Prostate gland (tissue), 2 donors: ENCODE measurements at regions not wholly inside any gene's neighbourhood (a gene's known extent, or its start where the extent isn't known, plus 50 kb on each side); places are given as distances from the start of the nearest gene placed in this dataset.

Source experiments
- POLR2A ChIP-seq: fragments of 450-650 bp; IDR thresholded peaks from one replicate; pipeline ENCODE4 v1.6.1; 2016; ENCODE audit warnings: antibody characterized with exemption, mild to moderate bottlenecking
- POLR2AphosphoS5 ChIP-seq: sonication (generic); formaldehyde crosslinking; IDR thresholded peaks from one replicate; pipeline ENCODE4 v1.6.1; 2017; ENCODE audit warnings: antibody characterized with exemption
- TF ChIP-seq, protein P1 (sequence below), 4 experiments: fragments of 200-600 bp in 2 of 4; fragments of 450-650 bp in 2 of 4; sonication (generic) in 2 of 4; IDR thresholded peaks; 1 replicate in 3 of 4; 2 replicates in 1 of 4; pipeline ENCODE4 v1.5.1; 2016 to 2019; ENCODE audit warnings: antibody characterized with exemption in 4 of 4, mild to moderate bottlenecking in 2 of 4, moderate library complexity in 2 of 4

- TF ChIP-seq POLR2AphosphoS5 (no peak), POLR2A (no peak)
- TF ChIP-seq, protein P1, sequence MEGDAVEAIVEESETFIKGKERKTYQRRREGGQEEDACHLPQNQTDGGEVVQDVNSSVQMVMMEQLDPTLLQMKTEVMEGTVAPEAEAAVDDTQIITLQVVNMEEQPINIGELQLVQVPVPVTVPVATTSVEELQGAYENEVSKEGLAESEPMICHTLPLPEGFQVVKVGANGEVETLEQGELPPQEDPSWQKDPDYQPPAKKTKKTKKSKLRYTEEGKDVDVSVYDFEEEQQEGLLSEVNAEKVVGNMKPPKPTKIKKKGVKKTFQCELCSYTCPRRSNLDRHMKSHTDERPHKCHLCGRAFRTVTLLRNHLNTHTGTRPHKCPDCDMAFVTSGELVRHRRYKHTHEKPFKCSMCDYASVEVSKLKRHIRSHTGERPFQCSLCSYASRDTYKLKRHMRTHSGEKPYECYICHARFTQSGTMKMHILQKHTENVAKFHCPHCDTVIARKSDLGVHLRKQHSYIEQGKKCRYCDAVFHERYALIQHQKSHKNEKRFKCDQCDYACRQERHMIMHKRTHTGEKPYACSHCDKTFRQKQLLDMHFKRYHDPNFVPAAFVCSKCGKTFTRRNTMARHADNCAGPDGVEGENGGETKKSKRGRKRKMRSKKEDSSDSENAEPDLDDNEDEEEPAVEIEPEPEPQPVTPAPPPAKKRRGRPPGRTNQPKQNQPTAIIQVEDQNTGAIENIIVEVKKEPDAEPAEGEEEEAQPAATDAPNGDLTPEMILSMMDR (IDR thresholded peaks at IDR 0.05), result no peak
Measured at GRCh38 chr20:57869951-57870315, 160.1 kb upstream of the PMEPA1 start.
